NCI-H2227 treated with DMSO at 0.1 percent for 48 hours (cell line): ENCODE measurements at regions not wholly inside any gene's neighbourhood (a gene's known extent, or its start where the extent isn't known, plus 50 kb on each side); places are given as distances from the start of the nearest gene placed in this dataset.
A peak's percentile ranks its signal among the peaks of the same experiment; 100 is the strongest.
"Not testable (repeated sequence)": the region's sequence is repeated elsewhere in the genome, so short reads cannot be mapped to it uniquely, and the experiment has no call there.

Experiments used
- DNase-seq: peaks from one replicate; lab custom pipeline; 2025; lab: John Stamatoyannopoulos, UW

- DNase-seq, result peak; percentile 25
Observed at GRCh38 chr6:11848852-11849731, 70.5 kb upstream of the ADTRP start.

GRCh38 chr6:11848346-11848651 is 69.7 kb upstream of the ADTRP start:
- no peak for DNase-seq

GRCh38 chr6:11847515-11848345 is 69.1 kb upstream of the ADTRP start:
- no peak for DNase-seq

- DNase-seq, result not testable (repeated sequence)
Observed at GRCh38 chr6:11847068-11847467, 68.5 kb upstream of the ADTRP start.

GRCh38 chr6:11845664-11846577 is 67.3 kb upstream of the ADTRP start:
- no peak for DNase-seq

- DNase-seq, result not testable (repeated sequence)
Observed at GRCh38 chr6:11842795-11843194, 64.2 kb upstream of the ADTRP start.

- DNase-seq, result no peak
Observed at GRCh38 chr6:11835065-11835464, 56.5 kb upstream of the ADTRP start.

GRCh38 chr6:11833626-11834592 is 55.3 kb upstream of the ADTRP start:
- no peak for DNase-seq

GRCh38 chr6:11831653-11832052 is 53.0 kb upstream of the ADTRP start:
- DNase-seq, result no peak

GRCh38 chr6:11830520-11830919 is 51.9 kb upstream of the ADTRP start:
- DNase-seq, result no peak

GRCh38 chr6:11830105-11830504 is 51.5 kb upstream of the ADTRP start:
- peak; percentile 62 for DNase-seq

- DNase-seq, result no peak
Observed at GRCh38 chr6:11828262-11828870, 49.8 kb upstream of the ADTRP start.
